Stimulated activated naive CD8-positive, alpha-beta T cell treated with anti-CD3 and anti-CD28 coated beads, Interleukin-15, amount 100 ng/mL, for 72 hours (primary cell): ENCODE measurements at regions not wholly inside any gene's neighbourhood (a gene's known extent, or its start where the extent isn't known, plus 50 kb on each side); places are given as distances from the start of the nearest gene placed in this dataset.
"Not testable (repeated sequence)": the region's sequence is repeated elsewhere in the genome, so short reads cannot be mapped to it uniquely, and the experiment has no call there.

Source experiments
- ATAC-seq: fragments of 150-1000 bp; cut with Tn5 transposase; 2 replicates; pipeline ENCODE4 v1.10.0; 2021; ENCODE audit warnings: mild to moderate bottlenecking, moderate library complexity
- DNase-seq, 2 donors: peaks; one replicate each; pipeline ENCODE4 v3.0.0; 2021 to 2022
- H3K27ac Mint-ChIP-seq, 2 donors: one replicate each; pipeline ENCODE4 v1.8.0; 2022; ENCODE audit warnings: mild to moderate bottlenecking in 2 of 2, mixed read lengths in 2 of 2, moderate library complexity in 2 of 2
- H3K27me3 Mint-ChIP-seq: one replicate; pipeline ENCODE4 v1.8.0; 2022; ENCODE audit warnings: mixed read lengths
- H3K4me1 Mint-ChIP-seq: one replicate; pipeline ENCODE4 v1.8.0; 2022; ENCODE audit warnings: mild to moderate bottlenecking, mixed read lengths
- H3K4me3 Mint-ChIP-seq, 2 donors: one replicate each; pipeline ENCODE4 v1.8.0; 2022; ENCODE audit warnings: mild to moderate bottlenecking in 2 of 2, mixed read lengths in 2 of 2, moderate library complexity in 1 of 2
- H3K9me3 Mint-ChIP-seq, 2 donors: one replicate each; pipeline ENCODE4 v1.8.0; 2022; ENCODE audit warnings: mixed read lengths in 2 of 2

- H3K27me3 Mint-ChIP-seq: peaks cover 8% of the 10 kb centered on the region
- H3K27ac Mint-ChIP-seq: no peak overlapping the region
- no peak for DNase-seq
- no peak overlapping the region for H3K4me3 Mint-ChIP-seq
- H3K4me1 Mint-ChIP-seq: no peaks in the 10 kb centered on the region
- no peak for ATAC-seq
- no peaks in the 10 kb centered on the region for H3K9me3 Mint-ChIP-seq
These were observed 73.9 kb downstream of the RMI1 start for GRCh38 chr9:84054341-84055010.

- ATAC-seq: no peak
- no peaks in the 10 kb centered on the region for H3K4me1 Mint-ChIP-seq
- H3K4me3 Mint-ChIP-seq: no peak overlapping the region
These were observed 77.1 kb downstream of the RMI1 start for GRCh38 chr9:84057662-84058061.

DNA sequence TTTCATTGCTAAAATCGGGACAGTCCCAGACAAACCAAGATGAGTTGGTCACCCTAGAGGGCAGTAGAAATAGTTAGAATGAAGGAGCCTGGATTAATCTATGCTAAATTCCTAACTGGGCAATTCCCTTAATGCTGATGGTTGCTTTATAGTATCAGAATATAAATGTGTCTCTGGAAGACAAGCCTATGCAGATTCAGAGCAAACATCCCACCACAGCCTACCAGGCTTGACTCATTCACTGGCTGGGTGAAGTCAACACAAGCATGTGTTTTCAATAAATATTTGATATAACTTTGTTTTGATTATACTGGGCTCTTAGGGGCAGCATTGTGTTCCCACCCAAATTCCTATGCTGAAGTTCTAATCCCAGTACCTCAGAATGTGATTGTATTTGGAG, 79.3 kb downstream of the RMI1 start:
- Mint-ChIP-seq H3K4me3 (no peak overlapping the region), H3K9me3 (no peaks in the 10 kb centered on the region), H3K27me3 (peaks cover 8% of the 10 kb centered on the region), H3K4me1 (no peaks in the 10 kb centered on the region), H3K27ac (no peak overlapping the region)
- no peak for ATAC-seq
- DNase-seq: no peak

More at GRCh38 chr9:84057662-84058061, 77.1 kb downstream of the RMI1 start:
- Mint-ChIP-seq H3K27ac (no peak overlapping the region), H3K27me3 (peaks cover 8% of the 10 kb centered on the region), H3K9me3 (no peaks in the 10 kb centered on the region)
- DNase-seq: no peak

- no peak overlapping the region for H3K27ac Mint-ChIP-seq
- no peak for DNase-seq
- H3K4me1 Mint-ChIP-seq: no peaks in the 10 kb centered on the region
- H3K9me3 Mint-ChIP-seq: no peaks in the 10 kb centered on the region
- H3K27me3 Mint-ChIP-seq: peaks cover 8% of the 10 kb centered on the region
- no peak for ATAC-seq
- H3K4me3 Mint-ChIP-seq: no peak overlapping the region
These were observed 81.1 kb downstream of the RMI1 start for GRCh38 chr9:84061613-84062193.

- Mint-ChIP-seq H3K27me3 (peaks cover 8% of the 10 kb centered on the region), H3K9me3 (no peaks in the 10 kb centered on the region), H3K27ac (no peak overlapping the region), H3K4me1 (no peaks in the 10 kb centered on the region), H3K4me3 (no peak overlapping the region)
- no peak for DNase-seq
- ATAC-seq: no peak
These were observed 81.9 kb downstream of the RMI1 start for GRCh38 chr9:84062538-84062937.

- Mint-ChIP-seq H3K4me3 (no peak overlapping the region), H3K27ac (no peak overlapping the region), H3K27me3 (no peaks in the 10 kb centered on the region), H3K4me1 (no peaks in the 10 kb centered on the region), H3K9me3 (no peaks in the 10 kb centered on the region)
- DNase-seq (no peak), ATAC-seq (no peak)
These were observed 87.2 kb downstream of the RMI1 start for GRCh38 chr9:84067821-84068220.

DNA sequence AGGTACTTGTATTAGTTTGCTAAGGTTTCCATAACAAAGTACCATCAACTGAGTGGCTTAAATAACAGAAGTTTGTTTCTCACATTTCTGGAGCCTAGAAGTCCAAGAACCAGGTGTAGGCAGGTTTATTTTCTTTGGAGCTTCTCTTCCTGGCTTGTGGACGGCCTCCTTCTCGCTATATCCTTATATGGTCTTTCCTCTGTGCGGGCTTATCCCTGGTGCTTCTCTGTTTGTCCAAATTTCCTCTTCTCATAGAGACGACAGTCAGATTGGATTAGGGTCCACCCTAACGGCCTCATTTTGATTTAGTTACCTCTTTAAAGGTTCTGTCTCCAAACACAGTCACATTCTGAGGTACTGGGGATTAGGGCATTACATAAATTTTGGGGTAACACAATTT, 88.3 kb downstream of the RMI1 start:
- no peak overlapping the region for H3K27ac Mint-ChIP-seq
- ATAC-seq: no peak
- no peaks in the 10 kb centered on the region for H3K27me3 Mint-ChIP-seq
- DNase-seq: no peak
- H3K4me1 Mint-ChIP-seq: no peaks in the 10 kb centered on the region
- no peaks in the 10 kb centered on the region for H3K9me3 Mint-ChIP-seq
- no peak overlapping the region for H3K4me3 Mint-ChIP-seq

- H3K4me1 Mint-ChIP-seq: no peaks in the 10 kb centered on the region
- peaks cover 0 to 7% of the 10 kb centered on the region in 2 donors for H3K9me3 Mint-ChIP-seq
- ATAC-seq (no peak), DNase-seq (no peak)
- H3K27me3 Mint-ChIP-seq: no peaks in the 10 kb centered on the region
- H3K4me3 Mint-ChIP-seq: no peak overlapping the region
- no peak overlapping the region for H3K27ac Mint-ChIP-seq
These were observed 90.0 kb downstream of the RMI1 start for GRCh38 chr9:84070590-84070989.

DNA sequence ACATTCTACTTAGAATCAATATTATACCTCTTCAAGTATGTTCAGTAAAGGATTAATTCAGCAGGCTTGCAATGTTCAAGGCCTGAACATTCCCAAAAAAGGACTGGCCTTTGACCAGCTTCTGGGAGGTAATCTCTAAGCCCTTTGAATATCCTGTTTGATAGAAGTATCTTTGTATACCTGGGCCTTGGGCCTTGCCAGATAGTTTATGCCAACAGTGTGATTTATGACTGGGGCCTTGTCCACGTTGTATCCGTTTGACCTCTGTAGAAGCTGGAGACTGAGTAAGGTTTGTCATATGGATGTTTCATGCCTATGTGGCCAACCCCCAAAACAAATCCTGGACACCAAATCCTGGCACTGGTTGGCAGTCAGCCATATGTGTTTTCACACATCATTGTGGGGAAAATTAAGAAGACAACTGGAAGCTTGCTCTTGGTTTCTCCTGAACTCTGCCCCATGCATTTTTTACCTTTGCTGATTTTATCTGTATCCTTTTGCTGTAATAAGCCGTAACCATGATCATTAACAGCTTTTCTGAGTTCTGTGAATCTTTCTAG, 92.1 kb downstream of the RMI1 start:
- H3K27ac Mint-ChIP-seq: no peak overlapping the region
- no peak for ATAC-seq

GRCh38 chr9:84075004-84075403, 94.4 kb downstream of the RMI1 start:
- no peak overlapping the region for H3K27ac Mint-ChIP-seq
- H3K27me3 Mint-ChIP-seq: peaks cover 7% of the 10 kb centered on the region
- peaks cover 0 to 7% of the 10 kb centered on the region in 2 donors for H3K9me3 Mint-ChIP-seq
- DNase-seq (no peak), ATAC-seq (no peak)
- H3K4me3 Mint-ChIP-seq: no peak overlapping the region
- H3K4me1 Mint-ChIP-seq: no peaks in the 10 kb centered on the region

More for the DNA sequence above, 92.1 kb downstream of the RMI1 start:
- Mint-ChIP-seq H3K9me3 (peaks cover 0 to 7% of the 10 kb centered on the region in 2 donors), H3K27me3 (peaks cover 7% of the 10 kb centered on the region), H3K4me3 (no peak overlapping the region), H3K4me1 (no peaks in the 10 kb centered on the region)
- DNase-seq: no peak

- Mint-ChIP-seq H3K27me3 (peaks cover 13% of the 10 kb centered on the region), H3K9me3 (peaks cover 0 to 7% of the 10 kb centered on the region in 2 donors), H3K4me3 (no peak overlapping the region), H3K27ac (no peak overlapping the region), H3K4me1 (no peaks in the 10 kb centered on the region)
- DNase-seq (no peak), ATAC-seq (no peak)
These were observed 95.8 kb downstream of the RMI1 start for GRCh38 chr9:84076384-84076783.

GRCh38 chr9:84077816-84078215, 97.2 kb downstream of the RMI1 start:
- not testable (repeated sequence) for H3K27ac Mint-ChIP-seq, H3K4me3 Mint-ChIP-seq
- peaks cover 18% of the 10 kb centered on the region for H3K27me3 Mint-ChIP-seq

DNA sequence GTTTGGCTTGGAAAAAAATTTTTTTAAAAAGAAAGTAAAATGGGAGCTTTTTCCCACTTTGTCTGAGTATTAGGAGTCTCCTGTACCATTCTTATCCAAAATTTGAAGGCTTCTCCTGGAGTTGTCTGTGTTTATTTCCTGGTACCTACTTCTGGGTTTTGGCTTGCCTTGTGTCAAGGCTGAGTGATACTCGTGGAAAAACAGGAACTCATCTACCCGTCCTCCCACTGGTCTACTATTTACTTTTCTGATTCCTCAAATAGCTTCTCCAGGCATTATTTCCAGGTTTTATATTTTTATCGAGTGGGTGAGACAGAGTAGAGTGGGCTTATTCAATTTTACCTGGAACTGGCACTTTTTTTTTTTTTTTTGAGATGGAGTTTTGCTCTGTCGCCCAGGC, 99.4 kb downstream of the RMI1 start:
- Mint-ChIP-seq H3K9me3 (peaks cover 0 to under 1% of the 10 kb centered on the region in 2 donors), H3K4me3 (no peak overlapping the region), H3K27me3 (peaks cover 18% of the 10 kb centered on the region), H3K27ac (no peak overlapping the region), H3K4me1 (no peaks in the 10 kb centered on the region)
- DNase-seq (no peak), ATAC-seq (no peak)

More at GRCh38 chr9:84077816-84078215, 97.2 kb downstream of the RMI1 start:
- not testable (repeated sequence) for H3K9me3 Mint-ChIP-seq, ATAC-seq, H3K4me1 Mint-ChIP-seq, DNase-seq

GRCh38 chr9:84101964-84102632, 121.5 kb downstream of the RMI1 start:
- DNase-seq (no peak), ATAC-seq (no peak)
- no peak overlapping the region for H3K27ac Mint-ChIP-seq
- peaks cover 43% of the 10 kb centered on the region for H3K27me3 Mint-ChIP-seq
- no peaks in the 10 kb centered on the region for H3K9me3 Mint-ChIP-seq
- H3K4me3 Mint-ChIP-seq: no peak overlapping the region
- H3K4me1 Mint-ChIP-seq: peaks cover 7% of the 10 kb centered on the region

- ATAC-seq (no peak), DNase-seq (no peak)
- H3K27me3 Mint-ChIP-seq: peaks cover 51% of the 10 kb centered on the region
- H3K27ac Mint-ChIP-seq: no peak overlapping the region
- H3K9me3 Mint-ChIP-seq: no peaks in the 10 kb centered on the region
- peaks cover 14% of the 10 kb centered on the region for H3K4me1 Mint-ChIP-seq
- H3K4me3 Mint-ChIP-seq: no peak overlapping the region
These were observed 123.2 kb downstream of the RMI1 start for GRCh38 chr9:84103651-84104377.
